K562 (cell line): ENCODE measurements at regions not wholly inside any gene's neighbourhood (a gene's known extent, or its start where the extent isn't known, plus 50 kb on each side); places are given as distances from the start of the nearest gene placed in this dataset.

Experiments
- ATAC-seq: fragments of 200-7000 bp; cut with Tn5 transposase; 3 replicates; pipeline ENCODE4 v1.9.1; 2020; ENCODE audit warnings: moderate library complexity
- BruUV-seq: library from RNA; stranded (reverse); fragments of 400-500 nt; replicated peaks from 2 replicates; lab custom pipeline; 2021; lab: Mats Ljungman, UMichigan
- CTCF ChIA-PET: fragments of 300-600 bp; formaldehyde crosslinking; extraction: SDS; loops from one replicate; lab custom pipeline; 2021; ENCODE audit warnings: low intra/inter-chr PET ratio; lab: Yijun Ruan, JAX
- POLR2A ChIA-PET: fragments of 300-600, 350-650 bp; sonication (Branson Sonifier 250); formaldehyde crosslinking; extraction: SDS; loops from one replicate; lab custom pipeline; 2021; ENCODE audit warnings: antibody characterized with exemption, inconsistent platforms; lab: Yijun Ruan, JAX
- DNase-seq, 4 experiments: peaks; one replicate each; pipeline versions ENCODE4 v3.0.0 to v3.0.0-alpha.2; 2011 to 2018; ENCODE audit warnings: low spot score in 3 of 4, mixed read lengths in 3 of 4; ENCODE audit errors: extremely low read depth in 1 of 4
- FAIRE-seq: peaks from 2 replicates; lab custom pipeline; 2011; peaks lifted over from hg19 to GRCh38; lab: Jason Lieb, UNC
- H2AFZ ChIP-seq: 2 replicates; pipeline ENCODE4 v1.6.0; 2011; ENCODE audit warnings: low read depth, low read length, control low read depth, inconsistent platforms
- H3K27ac ChIP-seq: fragments of 200-600 bp; 3 replicates; pipeline ENCODE4 v1.8.0; 2011; ENCODE audit warnings: low read depth, mild to moderate bottlenecking, control low read depth, inconsistent platforms, low read length, moderate library complexity, mixed read lengths; ENCODE audit errors: extremely low read depth
- H3K27me3 ChIP-seq, 2 experiments: fragments of 300-600 bp in 1 of 2; 2 replicates in 1 of 2; 3 replicates in 1 of 2; pipeline versions ENCODE4 v1.6.0 to v1.8.0; 2011; ENCODE audit warnings: inconsistent platforms in 2 of 2, low read length in 2 of 2, mild to moderate bottlenecking in 1 of 2, mixed read lengths in 1 of 2, moderate library complexity in 1 of 2; ENCODE audit not compliant: control insufficient read depth in 2 of 2, insufficient read depth in 2 of 2
- H3K36me3 ChIP-seq: fragments of 300-600 bp; 3 replicates; pipeline ENCODE4 v1.8.0; 2011; ENCODE audit warnings: mild to moderate bottlenecking, low read length, inconsistent platforms; ENCODE audit not compliant: control insufficient read depth, insufficient read depth
- H3K4me1 ChIP-seq, 2 experiments: fragments of 200-600 bp in 1 of 2; replicated peaks in 1 of 2; 2 replicates in 1 of 2; 3 replicates in 1 of 2; pipeline versions ENCODE4 v1.5.1 to v1.8.0; 2011; ENCODE audit warnings: inconsistent platforms in 2 of 2, low read length in 2 of 2, mild to moderate bottlenecking in 1 of 2, mixed read lengths in 1 of 2, moderate library complexity in 1 of 2; ENCODE audit not compliant: control insufficient read depth in 2 of 2, insufficient read depth in 2 of 2
- H3K4me2 ChIP-seq: 2 replicates; pipeline ENCODE4 v1.6.1; 2011; ENCODE audit warnings: low read length, control low read depth, inconsistent platforms, mixed read lengths; ENCODE audit not compliant: insufficient read depth
- H3K4me3 ChIP-seq: fragments of 200-600 bp; sonication (generic), shearing (Covaris generic); 2 replicates; pipeline ENCODE4 v1.5.1; 2016; ENCODE audit warnings: control low read depth, inconsistent platforms
- H3K79me2 ChIP-seq: fragments of 200-600 bp; 3 replicates; pipeline ENCODE4 v1.8.0; 2011; ENCODE audit warnings: low read length, inconsistent platforms; ENCODE audit not compliant: control insufficient read depth, insufficient read depth
- H3K9ac ChIP-seq, 2 experiments: 2 replicates each; pipeline versions ENCODE4 v1.6.0 to v1.6.1; 2011; ENCODE audit warnings: low read depth in 2 of 2, low read length in 2 of 2, control low read depth in 1 of 2, inconsistent platforms in 1 of 2, mild to moderate bottlenecking in 1 of 2, mixed read lengths in 1 of 2; ENCODE audit not compliant: insufficient read depth in 1 of 2
- H3K9me1 ChIP-seq: one replicate; pipeline ENCODE4 v1.6.0; 2011; ENCODE audit warnings: inconsistent platforms, mild to moderate bottlenecking, low read length, moderate library complexity; ENCODE audit not compliant: control insufficient read depth, insufficient read depth
- H3K9me3 ChIP-seq: replicated peaks from 2 replicates; pipeline ENCODE4 v1.5.1; 2011; ENCODE audit warnings: low read depth, low read length, inconsistent platforms; ENCODE audit not compliant: control insufficient read depth, insufficient read depth
- H4K20me1 ChIP-seq: replicated peaks from 2 replicates; pipeline ENCODE4 v1.6.1; 2011; ENCODE audit warnings: low read length, inconsistent platforms, mixed read lengths; ENCODE audit not compliant: control insufficient read depth, insufficient read depth
- DNMT1 ChIP-seq: fragments of 450-650 bp; IDR thresholded peaks from 2 replicates; pipeline ENCODE4 v1.6.1; 2016; ENCODE audit warnings: antibody characterized with exemption, mild to moderate bottlenecking
- HMG20A ChIP-seq: fragments of 450-650 bp; formaldehyde crosslinking; conservative IDR thresholded peaks from 2 replicates; pipeline ENCODE4 v1.4.0; 2020; ENCODE audit warnings: mild to moderate bottlenecking, mixed read lengths
- KLF6 ChIP-seq: fragments of 250-450 bp; sonication (Bioruptor Pico); IDR thresholded peaks from 2 replicates; pipeline ENCODE4 v1.4.0; 2020; ENCODE audit warnings: mild to moderate bottlenecking, moderate library complexity, borderline replicate concordance
- MBD2 ChIP-seq: sonication (generic); IDR thresholded peaks from 2 replicates; pipeline ENCODE4 v1.6.1; 2016; ENCODE audit warnings: low read depth, borderline replicate concordance
- MYC ChIP-seq, 2 experiments: fragments of 250-450 bp in 1 of 2; sonication (Bioruptor Pico) in 1 of 2; IDR thresholded peaks; 2 replicates each; pipeline versions ENCODE4 v1.5.1 to v1.6.1; 2012 to 2021; ENCODE audit warnings: low read depth in 2 of 2, borderline replicate concordance in 1 of 2, improper control_type of control experiment in 1 of 2, low read length in 1 of 2, mild to moderate bottlenecking in 1 of 2, moderate library complexity in 1 of 2
- NFIX ChIP-seq: fragments of 250-450 bp; sonication (Bioruptor Pico); IDR thresholded peaks from 2 replicates; pipeline ENCODE4 v1.4.0; 2020; ENCODE audit warnings: low read depth, mild to moderate bottlenecking, moderate library complexity
- POLR3G ChIP-seq: IDR thresholded peaks from 2 replicates; pipeline ENCODE4 v1.6.1; 2011; ENCODE audit not compliant: insufficient read length, insufficient replicate concordance; ENCODE audit errors: extremely low read depth
- PRPF4 ChIP-seq: fragments of 200-400 bp; formaldehyde crosslinking; IDR thresholded peaks from one replicate; pipeline ENCODE4 v1.6.1; 2017; ENCODE audit warnings: low read length, low read depth, mild to moderate bottlenecking; ENCODE audit not compliant: insufficient read depth, poor library complexity, severe bottlenecking
- RBM17 ChIP-seq: fragments of 200-400 bp; formaldehyde crosslinking; IDR thresholded peaks from 2 replicates; pipeline ENCODE4 v1.6.1; 2017; ENCODE audit warnings: low read depth, mild to moderate bottlenecking, low read length, borderline replicate concordance
- USF1 ChIP-seq: sonication (generic); formaldehyde crosslinking; IDR thresholded peaks from 2 replicates; pipeline ENCODE4 v1.9.0; 2022; ENCODE audit warnings: mild to moderate bottlenecking, missing genetic modification reagents
- ZNF668 ChIP-seq: fragments of 250-450 bp; sonication (Bioruptor Pico); IDR thresholded peaks from 2 replicates; pipeline ENCODE4 v1.8.0; 2022; ENCODE audit warnings: mild to moderate bottlenecking, inconsistent platforms
- WGBS: fragments of 100-300 bp; shearing (Covaris generic); methylation state at CpG from one replicate; pipeline ENCODE4 v1.1.6; 2016; ENCODE audit warnings: low coverage, mixed read lengths; ENCODE audit not compliant: insufficient coverage; ENCODE audit errors: missing lambda C conversion rate; 5-methylcytosine and 5-hydroxymethylcytosine counted together
- in situ Hi-C: fragments of 300-500 bp; cut with MboI; formaldehyde crosslinking; loops from 4 replicates; pipeline ENCODE4 v1.15.0; 2018; ENCODE audit warnings: inconsistent platforms, mixed read lengths
- intact Hi-C: fragments of 100-400 bp; cut with micrococcal nuclease; formaldehyde crosslinking; loops from 2 replicates; pipeline ENCODE4 v1.14.2; 2022
- TF ChIP-seq, protein P1 (sequence below): fragments of 450-650 bp; IDR thresholded peaks from 2 replicates; pipeline ENCODE4 v1.6.1; 2016; ENCODE audit warnings: borderline replicate concordance

DNA sequence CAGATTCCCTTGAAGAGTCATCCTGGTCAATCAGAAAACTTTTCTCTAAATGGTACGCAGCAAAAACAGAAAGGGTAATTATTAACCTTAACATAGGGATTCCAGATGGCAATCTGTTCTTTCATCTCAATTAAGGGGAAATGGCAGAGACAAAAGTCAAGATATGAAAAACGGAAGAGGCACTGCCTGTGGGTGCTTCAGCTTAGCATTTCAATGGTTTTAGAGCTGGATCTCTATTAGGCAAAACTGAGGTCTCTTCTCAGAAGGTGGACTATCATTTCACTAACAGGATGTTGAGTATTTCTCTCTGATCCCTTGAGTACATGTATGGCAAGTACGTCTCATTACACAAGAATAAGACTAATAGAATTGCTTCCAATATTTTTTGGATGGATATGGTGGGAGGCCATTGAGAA lies 296.9 kb downstream of the HIVEP2 start:
- no peaks in the 10 kb centered on the region for H3K79me2 ChIP-seq
- no peak overlapping the region for H3K27ac ChIP-seq
- H3K27me3 ChIP-seq, result 0 out of 5 replicates have a peak, but pooled peaks cover 0 to 4% of the 10 kb centered on the region in 2 experiments
- no peak for TF ChIP-seq POLR3G
- no peak for TF ChIP-seq KLF6 (CRISPR knock-in tag)
- no peak for TF ChIP-seq ZNF668 (CRISPR knock-in tag)
- no peak for TF ChIP-seq DNMT1
- no peak for TF ChIP-seq RBM17
- no peak for TF ChIP-seq NFIX (CRISPR knock-in tag)
- no peak for TF ChIP-seq HMG20A
- no peak for TF ChIP-seq MBD2
- TF ChIP-seq USF1 (CRISPR knock-in tag), result no peak
- TF ChIP-seq, protein P1, sequence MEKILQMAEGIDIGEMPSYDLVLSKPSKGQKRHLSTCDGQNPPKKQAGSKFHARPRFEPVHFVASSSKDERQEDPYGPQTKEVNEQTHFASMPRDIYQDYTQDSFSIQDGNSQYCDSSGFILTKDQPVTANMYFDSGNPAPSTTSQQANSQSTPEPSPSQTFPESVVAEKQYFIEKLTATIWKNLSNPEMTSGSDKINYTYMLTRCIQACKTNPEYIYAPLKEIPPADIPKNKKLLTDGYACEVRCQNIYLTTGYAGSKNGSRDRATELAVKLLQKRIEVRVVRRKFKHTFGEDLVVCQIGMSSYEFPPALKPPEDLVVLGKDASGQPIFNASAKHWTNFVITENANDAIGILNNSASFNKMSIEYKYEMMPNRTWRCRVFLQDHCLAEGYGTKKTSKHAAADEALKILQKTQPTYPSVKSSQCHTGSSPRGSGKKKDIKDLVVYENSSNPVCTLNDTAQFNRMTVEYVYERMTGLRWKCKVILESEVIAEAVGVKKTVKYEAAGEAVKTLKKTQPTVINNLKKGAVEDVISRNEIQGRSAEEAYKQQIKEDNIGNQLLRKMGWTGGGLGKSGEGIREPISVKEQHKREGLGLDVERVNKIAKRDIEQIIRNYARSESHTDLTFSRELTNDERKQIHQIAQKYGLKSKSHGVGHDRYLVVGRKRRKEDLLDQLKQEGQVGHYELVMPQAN, result no peak
- no peak for TF ChIP-seq PRPF4
- TF ChIP-seq MYC (IDR thresholded peaks at IDR 0.05; ENCODE audit: low read depth, low read length), result no peak
- no peak for TF ChIP-seq MYC (CRISPR knock-in tag; IDR thresholded peaks at IDR 0.05; ENCODE audit: borderline replicate concordance, low read depth)
- no peaks in the 10 kb centered on the region for H3K9me1 ChIP-seq
- H3K4me1 ChIP-seq, result no peaks in the 10 kb centered on the region
- ChIA-PET POLR2A (interaction anchor here (0.7 kb wide), 1 partner anchor 261 kb away, joined by 3 read pairs; no protein-coding TSS in a partner anchor), CTCF (no interaction called here)
- no peaks in the 10 kb centered on the region for H4K20me1 ChIP-seq
- H2AFZ ChIP-seq, result no peak overlapping the region
- 7% methylated on average over 3 of the region's 3 CpGs for WGBS
- no peak overlapping the region for H3K4me2 ChIP-seq
- no peak overlapping the region for H3K9ac ChIP-seq
- FAIRE-seq, result no peak
- ATAC-seq, result no peak
- intact Hi-C loops (no loop called here), in situ Hi-C loops (no loop called here)
- H3K9me3 ChIP-seq, result no peaks in the 10 kb centered on the region
- no peaks in the 10 kb centered on the region for H3K36me3 ChIP-seq
- no peak for DNase-seq
- no TSS peak for BruUV-seq
- no peak overlapping the region for H3K4me3 ChIP-seq
